B cell (primary cell): ENCODE measurements at regions not wholly inside any gene's neighbourhood (a gene's known extent, or its start where the extent isn't known, plus 50 kb on each side); places are given as distances from the start of the nearest gene placed in this dataset.

Experiments
- ATAC-seq: fragments of 200-7000 bp; cut with Tn5 transposase; one replicate; pipeline ENCODE4 v1.10.0; 2021; ENCODE audit warnings: low read depth, mild to moderate bottlenecking, moderate number of reproducible peaks, moderate library complexity
- CTCF ChIA-PET: fragments of 350-600 bp; sonication (Branson Sonifier 250); formaldehyde crosslinking; loops from one replicate; lab custom pipeline; 2021; ENCODE audit warnings: antibody characterized with exemption, inconsistent platforms; lab: Charles Lee
- POLR2A ChIA-PET: fragments of 350-600 bp; sonication (Branson Sonifier 250); formaldehyde crosslinking; loops from one replicate; lab custom pipeline; 2021; ENCODE audit warnings: antibody characterized with exemption; lab: Charles Lee
- DNase-seq: peaks from one replicate; pipeline ENCODE4 v3.0.0; 2013
- H2AFZ ChIP-seq: 2 replicates; pipeline ENCODE4 v1.6.1; 2012; ENCODE audit warnings: mild to moderate bottlenecking, low read depth, low read length; ENCODE audit not compliant: insufficient read depth, poor library complexity, severe bottlenecking
- H3K27ac ChIP-seq, 2 donors: 1 replicate in 1 of 2; 2 replicates in 1 of 2; pipeline ENCODE4 v1.5.1; 2012 to 2013; ENCODE audit warnings: low read length in 2 of 2, mild to moderate bottlenecking in 2 of 2, moderate library complexity in 1 of 2
- H3K27me3 ChIP-seq, 4 experiments: fragments of 200-600 bp in 1 of 4; sonication (generic) in 1 of 4; replicated peaks in 1 of 4; 1 replicate in 2 of 4; 2 replicates in 2 of 4; pipeline versions ENCODE4 v1.6.1 to v1.7.0; 2013 to 2016; ENCODE audit warnings: low read length in 3 of 4, mild to moderate bottlenecking in 2 of 4, mixed read lengths in 1 of 4, moderate library complexity in 1 of 4; ENCODE audit not compliant: insufficient read depth in 4 of 4, control insufficient read depth in 3 of 4; ENCODE audit errors: control extremely low read depth in 1 of 4
- H3K36me3 ChIP-seq, 2 experiments: replicated peaks in 1 of 2; 1 replicate in 1 of 2; 2 replicates in 1 of 2; pipeline versions ENCODE4 v1.6.1 to v1.7.1; 2013; ENCODE audit warnings: low read length in 1 of 2; ENCODE audit not compliant: insufficient read depth in 2 of 2, control insufficient read depth in 1 of 2; ENCODE audit errors: control extremely low read depth in 1 of 2, extremely low read depth in 1 of 2
- H3K4me1 ChIP-seq, 2 donors: fragments of 200-600 bp in 1 of 2; sonication (generic) in 1 of 2; 1 replicate in 1 of 2; 2 replicates in 1 of 2; pipeline versions ENCODE4 v1.5.1 to v1.6.1; 2013 to 2017; ENCODE audit warnings: low read length in 2 of 2; ENCODE audit not compliant: control insufficient read depth in 2 of 2, insufficient read depth in 2 of 2
- H3K4me2 ChIP-seq: replicated peaks from 2 replicates; pipeline ENCODE3; 2012; ENCODE audit warnings: mild to moderate bottlenecking, low read depth, low read length; ENCODE audit not compliant: poor library complexity, severe bottlenecking
- H3K4me3 ChIP-seq, 5 experiments: fragments of 200-600 bp in 1 of 5; sonication (generic) in 1 of 5; 1 replicate in 3 of 5; 2 replicates in 2 of 5; pipeline versions ENCODE4 v1.5.1 to v1.7.0; 2011 to 2016; ENCODE audit warnings: low read length in 4 of 5, mild to moderate bottlenecking in 4 of 5, low read depth in 2 of 5, control low read depth in 1 of 5, moderate library complexity in 1 of 5; ENCODE audit not compliant: insufficient read depth in 1 of 5; ENCODE audit errors: control extremely low read depth in 1 of 5, extremely low read depth in 1 of 5
- H3K79me2 ChIP-seq: fragments of 200-600 bp; sonication (generic); one replicate; pipeline ENCODE4 v1.6.0; 2016; ENCODE audit warnings: low read length; ENCODE audit not compliant: control insufficient read depth, insufficient read depth
- H3K9ac ChIP-seq: fragments of 200-600 bp; sonication (generic); 2 replicates; pipeline ENCODE4 v1.6.1; 2017; ENCODE audit warnings: mild to moderate bottlenecking, low read length, moderate library complexity
- H3K9me3 ChIP-seq, 3 donors: one replicate each; pipeline versions ENCODE4 v1.6.1 to v1.7.1; 2013; ENCODE audit warnings: low read length in 2 of 3; ENCODE audit not compliant: control insufficient read depth in 2 of 3, insufficient read depth in 1 of 3; ENCODE audit errors: control extremely low read depth in 1 of 3
- H4K20me1 ChIP-seq: 2 replicates; pipeline ENCODE4 v1.6.0; 2012; ENCODE audit warnings: mild to moderate bottlenecking, low read length; ENCODE audit not compliant: insufficient read depth, control insufficient read depth, poor library complexity, severe bottlenecking
- H3K27ac Mint-ChIP-seq: one replicate; pipeline ENCODE4 v1.8.0; 2021; ENCODE audit warnings: mixed read lengths
- H3K27me3 Mint-ChIP-seq: one replicate; pipeline ENCODE4 v1.8.0; 2021; ENCODE audit warnings: mixed read lengths
- H3K4me1 Mint-ChIP-seq: one replicate; pipeline ENCODE4 v1.8.0; 2021; ENCODE audit warnings: mixed read lengths
- H3K4me3 Mint-ChIP-seq: one replicate; pipeline ENCODE4 v1.8.0; 2021; ENCODE audit warnings: mixed read lengths
- H3K9me3 Mint-ChIP-seq: one replicate; pipeline ENCODE4 v1.8.0; 2022; ENCODE audit warnings: mixed read lengths; ENCODE audit not compliant: insufficient read depth
- EZH2 ChIP-seq: IDR thresholded peaks from 2 replicates; pipeline ENCODE4 v1.6.1; 2012; ENCODE audit warnings: borderline replicate concordance, low read depth, mild to moderate bottlenecking, moderate library complexity, low read length; ENCODE audit not compliant: insufficient read depth, poor library complexity, severe bottlenecking
- WGBS: methylation state at CpG from one replicate; pipeline ENCODE4 v1.1.5; 2013; ENCODE audit warnings: missing lambda C conversion rate; ENCODE audit not compliant: insufficient coverage; 5-methylcytosine and 5-hydroxymethylcytosine counted together
- intact Hi-C: fragments of 100-400 bp; cut with micrococcal nuclease; formaldehyde crosslinking; loops from one replicate; pipeline ENCODE4 v1.10.0; 2022
- TF ChIP-seq, protein P1 (sequence below): fragments of 200-600 bp; IDR thresholded peaks from one replicate; pipeline ENCODE4 v1.8.0; 2022; ENCODE audit warnings: antibody characterized with exemption, mild to moderate bottlenecking

DNA sequence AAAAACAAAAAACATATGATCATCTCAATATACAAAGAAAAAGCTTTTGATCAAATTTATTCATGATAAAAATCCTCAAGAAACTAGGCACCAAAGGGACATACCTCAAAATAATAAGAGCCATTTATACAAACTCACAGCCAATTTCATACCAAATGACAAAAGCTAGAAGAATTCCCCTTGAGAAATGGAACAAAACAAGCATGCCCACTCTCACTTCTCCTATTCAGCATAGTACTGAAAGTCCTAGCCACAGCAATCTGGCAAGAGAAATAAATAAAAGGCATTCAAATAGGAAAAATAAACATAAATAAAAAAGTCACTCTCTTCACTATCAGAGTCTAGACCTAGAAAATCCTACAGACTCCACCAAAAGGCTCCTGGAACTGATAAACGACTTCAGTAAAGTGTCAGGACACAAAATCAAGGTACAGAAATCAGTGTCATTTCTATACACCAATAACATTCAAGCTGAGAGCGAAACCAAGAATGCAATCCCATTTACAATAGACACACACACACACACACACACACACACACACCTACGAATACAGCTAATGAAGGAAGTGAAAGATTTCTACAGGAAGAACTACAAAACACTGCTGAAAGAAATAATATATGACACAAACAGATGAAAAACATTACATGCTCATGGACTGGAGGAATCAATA lies 1486.2 kb upstream of the SEL1L start:
- no peaks in the 10 kb centered on the region for H3K36me3 ChIP-seq
- H3K27ac ChIP-seq: no peak overlapping the region
- peaks cover 0 to 1% (median 0%) of the 10 kb centered on the region in 3 donors for H3K9me3 ChIP-seq
- intact Hi-C loops: no loop called here
- Mint-ChIP-seq H3K4me3 (no peak overlapping the region), H3K27ac (no peak overlapping the region), H3K9me3 (peaks cover 4% of the 10 kb centered on the region), H3K4me1 (no peaks in the 10 kb centered on the region), H3K27me3 (no peaks in the 10 kb centered on the region)
- no peaks in the 10 kb centered on the region for H3K79me2 ChIP-seq
- H4K20me1 ChIP-seq: no peaks in the 10 kb centered on the region
- no peak overlapping the region for H2AFZ ChIP-seq
- H3K4me1 ChIP-seq: no peaks in the 10 kb centered on the region
- no peak for DNase-seq
- H3K4me3 ChIP-seq: no peak overlapping the region
- no peaks in the 10 kb centered on the region for H3K27me3 ChIP-seq
- ChIA-PET POLR2A (no interaction called here), CTCF (no interaction called here)
- ATAC-seq: no peak
- no peak overlapping the region for H3K9ac ChIP-seq
- TF ChIP-seq, protein P1, sequence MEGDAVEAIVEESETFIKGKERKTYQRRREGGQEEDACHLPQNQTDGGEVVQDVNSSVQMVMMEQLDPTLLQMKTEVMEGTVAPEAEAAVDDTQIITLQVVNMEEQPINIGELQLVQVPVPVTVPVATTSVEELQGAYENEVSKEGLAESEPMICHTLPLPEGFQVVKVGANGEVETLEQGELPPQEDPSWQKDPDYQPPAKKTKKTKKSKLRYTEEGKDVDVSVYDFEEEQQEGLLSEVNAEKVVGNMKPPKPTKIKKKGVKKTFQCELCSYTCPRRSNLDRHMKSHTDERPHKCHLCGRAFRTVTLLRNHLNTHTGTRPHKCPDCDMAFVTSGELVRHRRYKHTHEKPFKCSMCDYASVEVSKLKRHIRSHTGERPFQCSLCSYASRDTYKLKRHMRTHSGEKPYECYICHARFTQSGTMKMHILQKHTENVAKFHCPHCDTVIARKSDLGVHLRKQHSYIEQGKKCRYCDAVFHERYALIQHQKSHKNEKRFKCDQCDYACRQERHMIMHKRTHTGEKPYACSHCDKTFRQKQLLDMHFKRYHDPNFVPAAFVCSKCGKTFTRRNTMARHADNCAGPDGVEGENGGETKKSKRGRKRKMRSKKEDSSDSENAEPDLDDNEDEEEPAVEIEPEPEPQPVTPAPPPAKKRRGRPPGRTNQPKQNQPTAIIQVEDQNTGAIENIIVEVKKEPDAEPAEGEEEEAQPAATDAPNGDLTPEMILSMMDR: no peak
- no peak for TF ChIP-seq EZH2
- 43% methylated on average over 1 of the region's 3 CpGs for WGBS
- no peak overlapping the region for H3K4me2 ChIP-seq

- CTCF ChIA-PET: no interaction called here
- H3K4me3 Mint-ChIP-seq: no peak overlapping the region
- H2AFZ ChIP-seq: no peak overlapping the region
- no peaks in the 10 kb centered on the region for H3K36me3 ChIP-seq
- no peaks in the 10 kb centered on the region for H3K27me3 ChIP-seq
- no peak overlapping the region for H3K4me3 ChIP-seq
- H3K27ac ChIP-seq: no peak overlapping the region
- no peaks in the 10 kb centered on the region for H3K79me2 ChIP-seq
- no peak for TF ChIP-seq EZH2
- TF ChIP-seq, protein P1: no peak
- no peaks in the 10 kb centered on the region for H3K27me3 Mint-ChIP-seq
- DNase-seq: no peak
- H3K4me2 ChIP-seq: no peak overlapping the region
- WGBS: no CpG with 5 or more reads among the region's 2 CpGs
- H3K9ac ChIP-seq: no peak overlapping the region
- intact Hi-C loops: no loop called here
- no peak overlapping the region for H3K27ac Mint-ChIP-seq
- H3K4me1 ChIP-seq: no peaks in the 10 kb centered on the region
- H4K20me1 ChIP-seq: no peaks in the 10 kb centered on the region
- POLR2A ChIA-PET: no interaction called here
- H3K9me3 Mint-ChIP-seq: peaks cover 4% of the 10 kb centered on the region
- peaks cover 0 to 1% (median 0%) of the 10 kb centered on the region in 3 donors for H3K9me3 ChIP-seq
- no peaks in the 10 kb centered on the region for H3K4me1 Mint-ChIP-seq
- ATAC-seq: no peak
Measured at GRCh38 chr14:83021323-83021722, 1487.7 kb upstream of the SEL1L start.
